Sciatic nerve (tissue), 2 donors: ENCODE measurements at regions not wholly inside any gene's neighbourhood (a gene's known extent, or its start where the extent isn't known, plus 50 kb on each side); places are given as distances from the start of the nearest gene placed in this dataset.
A peak's percentile ranks its signal among the peaks of the same experiment; 100 is the strongest.

Experiments
- ATAC-seq: fragments of 200-7000 bp; cut with Tn5 transposase; one replicate; pipeline ENCODE4 v1.9.1; 2020; ENCODE audit warnings: mild to moderate bottlenecking, moderate library complexity
- DNase-seq: peaks from one replicate; pipeline ENCODE4 v3.0.0-alpha.2; 2020; ENCODE audit warnings: low spot score
- intact Hi-C: fragments of 100-400 bp; cut with DNase I; formaldehyde crosslinking; loops from one replicate; pipeline ENCODE4 v1.14.2; 2022
- donor health status: DM: no; HTN: no; CAD: no.
- donor health status: DM: no; HTN: no; CAD: no.

- no peak for ATAC-seq
- intact Hi-C loops, result no loop called here
Measured at GRCh38 chr2:5898667-5899066, 206.5 kb downstream of the SOX11 start.

GRCh38 chr2:5905661-5906060 lies 213.5 kb downstream of the SOX11 start:
- ATAC-seq, result no peak
- DNase-seq, result no peak
- intact Hi-C loops, result no loop called here

More at GRCh38 chr2:5898667-5899066, 206.5 kb downstream of the SOX11 start:
- DNase-seq, result no peak

- intact Hi-C loops, result no loop called here
- no peak for DNase-seq
- no peak for ATAC-seq
Measured at GRCh38 chr2:5908071-5908470, 215.9 kb downstream of the SOX11 start.

- no peak for ATAC-seq
- no peak for DNase-seq
- intact Hi-C loops, result no loop called here
Measured at GRCh38 chr2:5911718-5912117, 219.5 kb downstream of the SOX11 start.

GRCh38 chr2:5913711-5914395 lies 221.7 kb downstream of the SOX11 start:
- no peak for DNase-seq
- intact Hi-C loops, result no loop called here
- no peak for ATAC-seq

GRCh38 chr2:5914811-5915611 lies 222.8 kb downstream of the SOX11 start:
- ATAC-seq (peak; percentile 32), DNase-seq (no peak)

GRCh38 chr2:5915881-5916310 lies 223.7 kb downstream of the SOX11 start:
- ATAC-seq (no peak), DNase-seq (no peak)
- intact Hi-C loops, result no loop called here

More at GRCh38 chr2:5914811-5915611, 222.8 kb downstream of the SOX11 start:
- intact Hi-C loops, result no loop called here

- no peak for ATAC-seq
- no peak for DNase-seq
- intact Hi-C loops, result no loop called here
Measured at GRCh38 chr2:5921081-5921642, 229.0 kb downstream of the SOX11 start.

GRCh38 chr2:5923957-5924945 lies 232.1 kb downstream of the SOX11 start:
- intact Hi-C loops, result no loop called here
- no peak for ATAC-seq
- DNase-seq, result no peak

- DNase-seq (no peak), ATAC-seq (no peak)
- intact Hi-C loops, result no loop called here
Measured at GRCh38 chr2:5925604-5926003, 233.4 kb downstream of the SOX11 start.

- intact Hi-C loops, result no loop called here
- ATAC-seq (no peak), DNase-seq (no peak)
Measured at GRCh38 chr2:5926871-5927512, 234.8 kb downstream of the SOX11 start.

- DNase-seq, result no peak
- no peak for ATAC-seq
Measured at GRCh38 chr2:5932556-5933469, 240.6 kb downstream of the SOX11 start.

GRCh38 chr2:5933669-5934068 lies 241.5 kb downstream of the SOX11 start:
- ATAC-seq, result no peak
- intact Hi-C loops, result no loop called here

More at GRCh38 chr2:5932556-5933469, 240.6 kb downstream of the SOX11 start:
- intact Hi-C loops, result no loop called here

GRCh38 chr2:5937321-5937720 lies 245.1 kb downstream of the SOX11 start:
- no peak for ATAC-seq
- intact Hi-C loops, result no loop called here
- DNase-seq, result no peak

More at GRCh38 chr2:5933669-5934068, 241.5 kb downstream of the SOX11 start:
- DNase-seq, result no peak

GRCh38 chr2:5937851-5938565 lies 245.8 kb downstream of the SOX11 start:
- DNase-seq (no peak), ATAC-seq (no peak)
- intact Hi-C loops, result no loop called here

GRCh38 chr2:5938566-5938896 lies 246.3 kb downstream of the SOX11 start:
- no peak for ATAC-seq
- intact Hi-C loops, result no loop called here

GRCh38 chr2:5939553-5939952 lies 247.4 kb downstream of the SOX11 start:
- DNase-seq (no peak), ATAC-seq (no peak)
- intact Hi-C loops, result no loop called here

More at GRCh38 chr2:5938566-5938896, 246.3 kb downstream of the SOX11 start:
- no peak for DNase-seq
